Left lobe of liver (tissue), 2 donors: ENCODE measurements at regions not wholly inside any gene's neighbourhood (a gene's known extent, or its start where the extent isn't known, plus 50 kb on each side); places are given as distances from the start of the nearest gene placed in this dataset.
"Not testable (repeated sequence)": the region's sequence is repeated elsewhere in the genome, so short reads cannot be mapped to it uniquely, and the experiment has no call there.

ENCODE experiments used
- ATAC-seq: fragments of 200-7000 bp; cut with Tn5 transposase; one replicate; pipeline ENCODE4 v1.9.1; 2020; ENCODE audit warnings: mild to moderate bottlenecking, moderate library complexity
- DNase-seq: peaks from one replicate; pipeline ENCODE4 v3.0.0-alpha.2; 2020; ENCODE audit warnings: low spot score
- donor health status: DM: no; HTN: no; CAD: no; lungs with moderate emphysema.
- donor health status: DM: no; HTN: yes; CAD: no.

DNA sequence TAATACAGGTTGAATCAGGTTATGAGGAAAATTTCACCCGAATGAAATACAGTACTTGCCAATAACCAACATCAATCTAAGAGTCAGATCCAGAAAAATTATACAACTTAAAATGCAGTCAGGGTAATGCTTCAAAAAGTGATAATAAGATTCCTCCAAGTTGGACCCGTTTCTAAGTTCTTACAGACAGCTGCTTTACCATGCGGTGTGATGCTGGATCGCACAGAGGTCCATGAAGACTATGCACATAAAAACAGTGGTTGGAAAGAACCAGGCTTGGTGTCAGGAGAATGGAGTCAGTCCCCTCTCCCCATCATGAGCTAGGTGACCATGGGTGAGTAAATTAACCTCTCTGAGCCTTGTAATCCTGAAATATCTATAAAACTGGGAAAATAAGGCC lies 261.3 kb downstream of the QDPR start:
- no peak for DNase-seq
- ATAC-seq = no peak

DNA sequence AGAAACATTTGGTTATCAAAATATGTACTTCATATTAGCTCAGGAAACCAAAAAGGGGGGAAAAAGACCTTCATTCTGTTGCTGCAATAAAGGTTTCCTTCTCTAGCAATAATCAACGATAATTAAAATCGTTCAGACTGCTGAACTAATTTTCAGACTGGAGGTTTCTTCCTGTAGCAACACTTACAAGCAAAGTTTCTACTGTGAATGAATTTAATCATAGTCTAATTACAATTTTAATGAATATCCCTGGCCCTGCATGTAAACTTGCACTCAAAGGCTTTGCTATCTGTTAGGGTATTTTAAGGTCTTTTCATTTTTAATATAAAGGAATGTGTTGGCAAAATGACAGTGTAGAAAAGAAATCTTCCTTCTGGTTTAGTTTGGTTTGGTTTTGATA lies 265.2 kb downstream of the QDPR start:
- ATAC-seq (no peak), DNase-seq (no peak)

DNA sequence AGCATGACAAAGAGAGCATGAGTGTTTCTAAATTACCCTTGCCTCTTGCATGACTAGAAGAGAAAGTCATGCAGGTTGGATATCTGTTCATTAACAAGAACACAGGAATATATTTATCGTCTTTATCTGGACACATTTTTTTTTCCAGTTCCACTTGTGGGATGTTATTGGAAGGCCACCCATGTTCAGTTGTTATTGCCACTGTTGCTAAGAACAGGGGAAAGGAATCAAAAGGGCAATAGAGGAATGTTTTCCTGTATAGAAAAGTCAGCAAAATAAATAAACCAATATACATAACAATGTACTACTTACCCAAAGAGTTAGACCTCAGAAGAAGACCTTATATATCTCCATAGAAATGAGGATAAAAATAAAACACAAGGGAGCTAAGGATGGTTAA lies 270.1 kb downstream of the QDPR start:
- DNase-seq (no peak), ATAC-seq (no peak)

DNA sequence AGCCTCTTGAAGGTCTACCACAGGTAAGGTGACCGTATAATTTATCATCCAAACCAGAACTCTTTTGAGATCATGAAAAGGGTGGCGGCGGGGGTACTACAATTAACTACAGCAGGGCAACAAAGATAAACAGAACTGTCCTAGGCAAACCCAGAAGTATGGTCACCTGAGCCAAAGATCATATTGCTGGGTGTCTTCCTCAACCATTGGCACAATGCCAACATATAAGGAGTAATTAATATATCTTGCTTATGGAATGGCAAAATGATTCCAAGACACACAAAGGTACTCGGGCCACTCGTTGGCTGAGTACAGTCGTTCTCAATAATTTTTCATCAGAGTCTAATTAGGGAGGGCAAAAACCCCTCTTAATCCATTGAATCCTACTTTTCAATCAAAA lies 273.3 kb downstream of the QDPR start:
- DNase-seq = no peak
- no peak for ATAC-seq

DNA sequence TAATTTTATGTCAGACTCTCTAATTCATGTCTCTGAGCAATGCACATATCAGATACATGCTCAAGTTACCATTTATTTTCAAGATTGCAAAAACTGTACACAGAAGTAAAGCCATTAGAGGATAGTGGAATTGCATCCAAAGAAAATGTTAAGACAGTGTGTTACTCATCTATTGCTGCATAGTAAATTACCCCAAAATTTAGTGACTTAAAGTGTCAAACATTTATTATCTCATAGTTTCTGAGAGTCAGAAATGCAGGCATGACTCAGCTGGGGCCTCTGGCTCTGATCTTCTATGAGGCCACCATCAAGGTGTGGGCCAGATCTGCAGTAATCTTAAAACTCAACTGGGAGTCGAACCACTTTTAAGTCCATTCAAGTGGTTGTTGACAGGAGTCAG lies 275.2 kb downstream of the QDPR start:
- DNase-seq (no peak), ATAC-seq (no peak)

DNA sequence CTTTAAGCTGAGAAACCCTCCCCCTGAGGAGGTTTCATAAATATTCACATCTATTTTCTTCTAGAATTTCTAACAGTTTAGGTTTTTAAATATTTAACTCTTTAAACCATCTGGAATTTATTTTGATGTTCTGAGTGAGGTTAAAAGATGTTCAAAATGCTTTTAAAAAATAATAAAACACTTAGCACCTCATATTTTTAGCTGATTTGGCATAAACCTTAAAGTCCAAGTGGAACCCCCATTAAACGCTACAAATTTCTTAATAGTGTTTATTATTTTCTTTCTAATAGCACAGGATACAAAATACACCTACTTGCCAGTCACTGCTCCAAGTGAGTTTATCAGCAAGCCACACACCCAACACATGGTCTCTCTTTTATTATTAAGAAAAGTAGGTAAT lies 277.2 kb downstream of the QDPR start:
- DNase-seq (no peak), ATAC-seq (no peak)

DNA sequence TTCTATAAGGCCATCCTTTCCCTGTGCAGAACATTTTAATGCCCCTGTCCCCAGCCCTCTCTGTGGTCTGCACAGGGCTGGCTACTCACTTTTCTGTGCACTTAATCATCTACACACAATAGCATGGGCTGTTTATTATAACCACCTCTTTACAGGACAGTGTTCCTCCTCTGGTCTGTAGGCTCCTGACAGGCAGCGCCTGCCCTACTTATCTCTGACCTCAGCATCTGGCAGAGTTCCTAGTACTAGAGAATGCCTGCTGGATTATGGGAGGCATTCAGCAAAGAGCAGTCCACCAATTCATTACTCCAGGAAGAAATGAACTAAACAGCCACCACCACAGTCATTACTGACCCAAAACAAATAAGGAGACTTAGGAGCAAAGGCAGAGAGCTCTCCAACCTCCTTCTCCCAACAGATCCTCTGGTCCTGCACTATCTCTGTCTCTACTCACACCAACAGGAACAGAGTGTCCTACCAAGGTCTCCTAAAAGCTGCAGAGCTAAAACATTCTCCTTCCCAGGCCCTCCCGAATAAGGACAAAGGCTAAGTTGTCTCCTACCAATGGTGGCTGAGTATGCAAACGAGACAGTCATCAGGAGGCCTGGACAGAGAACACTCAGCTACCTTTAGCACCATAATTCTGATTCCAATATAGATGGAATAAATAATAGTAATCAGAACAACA lies 279.2 kb downstream of the QDPR start:
- ATAC-seq (peak; percentile 93), DNase-seq (no peak)

DNA sequence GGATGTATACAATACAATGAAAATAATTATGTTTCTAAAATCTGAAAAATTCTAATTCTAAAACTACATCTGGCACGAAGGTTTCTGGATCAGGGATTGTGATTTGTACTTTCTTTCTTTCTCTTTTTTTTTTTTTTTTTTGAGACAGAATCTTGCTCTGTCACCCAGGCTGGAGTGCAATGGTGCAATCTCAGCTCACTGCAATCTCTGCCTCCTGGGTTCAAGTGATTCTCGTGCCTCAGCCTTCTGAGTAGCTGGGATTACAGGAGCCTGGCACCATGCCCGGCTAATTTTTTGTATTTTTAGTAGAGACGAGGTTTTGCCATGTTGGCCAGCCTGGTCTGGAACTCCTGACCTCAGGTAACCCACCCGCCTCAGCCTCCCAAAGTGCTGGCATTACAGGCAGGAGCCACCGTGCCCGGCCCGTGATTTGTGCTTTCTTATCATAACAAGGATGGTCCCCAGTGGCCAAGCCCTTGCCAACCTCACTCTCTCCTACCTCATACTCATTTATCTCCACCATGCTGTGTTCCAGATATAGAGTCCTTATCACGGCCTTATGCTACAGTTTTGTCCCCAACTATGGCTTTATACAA lies 279.9 kb downstream of the QDPR start:
- ATAC-seq, DNase-seq: not testable (repeated sequence)

DNA sequence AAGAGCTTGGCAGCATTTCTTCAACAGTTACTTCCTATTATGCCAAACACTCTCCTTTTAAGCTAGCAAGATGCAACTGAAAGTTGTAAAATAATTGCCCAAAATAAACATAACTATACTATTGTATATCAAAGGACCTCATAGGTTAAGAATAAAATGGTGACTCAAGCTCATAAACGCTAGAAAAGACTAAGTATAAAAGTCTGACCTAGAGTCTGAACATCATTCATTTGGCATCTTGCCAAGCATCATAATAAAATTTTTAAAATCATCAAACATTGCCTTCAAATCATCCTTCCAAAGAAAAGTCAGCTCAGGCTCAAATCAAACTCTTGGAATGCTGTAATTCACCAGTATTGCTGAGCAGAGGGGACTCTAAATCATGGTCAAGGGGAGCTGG lies 281.2 kb downstream of the QDPR start:
- ATAC-seq (no peak), DNase-seq (no peak)

DNA sequence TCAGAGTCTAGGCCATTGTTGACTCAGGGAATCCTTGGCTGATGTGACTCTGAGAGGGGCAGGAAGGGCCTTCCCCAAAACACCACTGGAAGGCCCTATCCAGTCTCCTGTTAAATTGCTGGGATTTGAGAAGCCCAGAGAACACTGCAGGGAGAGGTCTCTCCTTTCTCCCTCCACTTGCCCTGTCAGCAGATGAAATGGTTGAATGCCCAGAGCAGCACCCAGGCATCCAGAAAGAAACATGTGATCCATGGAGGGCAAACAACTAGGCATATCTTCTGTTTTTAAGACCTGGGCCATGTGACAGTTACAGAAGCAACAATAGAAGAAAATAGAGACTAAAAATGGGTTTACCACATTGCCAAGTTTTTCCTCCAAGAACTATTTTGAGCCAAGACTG lies 291.1 kb downstream of the QDPR start:
- DNase-seq (no peak), ATAC-seq (no peak)

DNA sequence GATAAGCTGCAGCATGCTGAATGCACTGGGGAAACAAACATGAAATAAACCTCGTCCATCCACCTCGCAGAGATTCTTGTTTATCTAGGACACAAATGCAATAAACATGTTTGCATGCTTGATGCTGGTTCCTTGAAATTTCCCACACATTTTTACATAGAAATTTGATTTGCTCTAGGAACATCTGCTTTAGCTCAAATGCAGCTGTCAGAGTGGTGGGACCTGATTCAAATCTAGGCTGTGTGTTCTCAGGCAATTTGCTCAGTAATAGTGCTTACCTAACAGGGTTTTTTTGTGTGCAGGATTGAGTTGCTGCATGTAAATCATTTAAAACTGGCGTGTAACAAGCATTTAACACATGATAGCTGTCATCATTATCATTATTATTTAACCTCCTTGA lies 293.1 kb downstream of the QDPR start:
- ATAC-seq (no peak), DNase-seq (no peak)

DNA sequence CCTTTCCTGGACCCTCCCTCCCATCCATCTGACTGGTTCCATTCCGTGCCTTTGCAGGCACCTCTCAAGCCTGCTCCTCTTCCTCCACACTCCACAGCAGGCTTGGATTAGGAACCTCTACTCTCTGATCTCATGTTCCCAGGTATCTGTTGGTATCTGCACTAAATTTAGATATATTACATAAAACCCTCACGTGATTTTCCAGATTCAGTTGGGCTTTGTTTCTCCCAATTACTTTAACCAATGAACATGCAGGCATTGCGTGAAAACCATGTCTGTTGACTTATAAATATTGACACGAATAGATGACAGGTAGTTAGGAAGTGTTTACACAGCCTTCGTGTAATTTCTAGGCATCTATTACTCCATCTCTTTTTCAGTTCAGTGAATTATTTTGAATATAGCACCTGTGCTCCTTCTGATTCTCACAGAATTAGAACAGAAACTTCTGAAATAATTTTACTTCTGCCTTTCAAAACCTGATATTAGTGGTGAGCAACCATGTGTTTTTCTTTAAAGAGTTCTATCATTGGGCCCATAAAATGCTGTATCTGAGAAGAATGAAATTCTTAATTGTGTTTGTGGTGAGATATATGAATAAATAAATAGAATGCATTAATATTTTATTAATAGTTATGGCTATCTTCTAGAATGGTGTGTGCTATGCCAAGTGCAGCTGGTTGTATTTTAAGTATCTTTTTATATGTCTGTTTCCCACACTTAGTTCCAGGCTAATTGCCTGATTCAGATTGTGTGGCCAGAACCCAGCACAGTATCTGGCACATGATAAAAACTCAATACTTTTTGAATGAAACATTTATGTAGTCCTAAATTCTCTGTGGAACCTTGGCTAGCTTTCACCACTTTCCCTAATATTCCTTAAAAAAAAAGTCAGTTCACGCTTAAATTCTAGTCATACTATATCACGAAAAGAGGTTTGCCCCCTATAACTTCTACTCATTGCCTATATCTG lies 304.8 kb downstream of the QDPR start:
- DNase-seq (no peak), ATAC-seq (peak; percentile 80)

DNA sequence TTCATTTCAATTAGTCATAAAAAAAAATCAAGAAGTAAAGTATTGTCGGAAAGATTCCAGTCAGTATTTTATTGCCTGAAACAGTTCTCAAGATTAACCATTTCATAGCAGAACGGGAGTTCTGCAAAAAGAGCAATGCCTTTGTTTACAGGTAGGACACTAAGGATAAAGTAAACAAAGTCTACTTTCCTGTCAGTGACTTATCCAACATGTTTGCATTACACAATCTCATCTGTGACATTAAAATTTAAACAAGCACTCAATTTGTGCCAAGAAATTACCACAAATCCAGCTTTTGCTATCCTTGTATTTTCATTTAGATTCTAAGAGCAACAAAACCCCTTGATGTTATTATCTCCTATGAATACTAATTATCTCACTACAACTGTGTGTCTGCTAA lies 306.5 kb upstream of the LDB2 start:
- DNase-seq (no peak), ATAC-seq (peak; percentile 61)

DNA sequence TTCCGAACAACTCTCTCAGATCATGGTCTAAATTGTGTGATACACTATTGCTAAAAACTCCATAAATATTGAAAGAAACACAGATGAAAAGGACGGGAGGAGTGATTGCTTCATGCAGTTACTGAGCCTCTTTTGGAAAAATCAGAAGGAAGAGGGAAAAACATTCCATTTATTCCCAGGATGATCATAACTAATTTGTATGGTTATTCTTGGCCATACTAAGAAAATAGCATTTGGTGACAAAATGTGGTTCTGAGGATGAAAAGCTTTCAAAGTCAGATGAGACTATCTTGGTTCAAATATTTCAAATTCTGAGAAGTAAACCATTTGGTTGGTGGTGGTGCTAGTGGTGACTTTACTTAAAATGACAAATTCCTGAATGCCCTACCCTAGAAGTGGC lies 305.4 kb upstream of the LDB2 start:
- DNase-seq = no peak
- ATAC-seq = no peak

DNA sequence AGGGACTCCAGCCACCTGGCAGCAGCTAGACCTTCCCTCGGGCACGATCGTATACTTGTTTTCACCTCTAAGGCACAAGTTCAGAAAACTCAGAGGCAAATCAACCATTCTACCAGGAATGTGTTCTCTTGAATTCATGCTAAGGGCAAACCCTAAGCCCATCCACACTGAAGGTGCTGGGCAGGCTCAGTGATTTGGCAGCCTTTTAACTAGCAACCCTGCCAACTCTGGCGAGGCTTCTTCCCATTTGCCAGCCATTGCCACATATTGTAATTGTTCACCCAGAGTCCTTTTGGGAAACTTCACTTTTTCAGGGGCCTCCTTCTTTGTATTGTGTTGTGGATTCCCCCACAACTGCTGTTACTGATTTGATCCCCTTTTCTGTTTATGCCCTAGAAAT lies 298.6 kb upstream of the LDB2 start:
- peak; percentile 95 for ATAC-seq
- DNase-seq = peak; percentile 52

DNA sequence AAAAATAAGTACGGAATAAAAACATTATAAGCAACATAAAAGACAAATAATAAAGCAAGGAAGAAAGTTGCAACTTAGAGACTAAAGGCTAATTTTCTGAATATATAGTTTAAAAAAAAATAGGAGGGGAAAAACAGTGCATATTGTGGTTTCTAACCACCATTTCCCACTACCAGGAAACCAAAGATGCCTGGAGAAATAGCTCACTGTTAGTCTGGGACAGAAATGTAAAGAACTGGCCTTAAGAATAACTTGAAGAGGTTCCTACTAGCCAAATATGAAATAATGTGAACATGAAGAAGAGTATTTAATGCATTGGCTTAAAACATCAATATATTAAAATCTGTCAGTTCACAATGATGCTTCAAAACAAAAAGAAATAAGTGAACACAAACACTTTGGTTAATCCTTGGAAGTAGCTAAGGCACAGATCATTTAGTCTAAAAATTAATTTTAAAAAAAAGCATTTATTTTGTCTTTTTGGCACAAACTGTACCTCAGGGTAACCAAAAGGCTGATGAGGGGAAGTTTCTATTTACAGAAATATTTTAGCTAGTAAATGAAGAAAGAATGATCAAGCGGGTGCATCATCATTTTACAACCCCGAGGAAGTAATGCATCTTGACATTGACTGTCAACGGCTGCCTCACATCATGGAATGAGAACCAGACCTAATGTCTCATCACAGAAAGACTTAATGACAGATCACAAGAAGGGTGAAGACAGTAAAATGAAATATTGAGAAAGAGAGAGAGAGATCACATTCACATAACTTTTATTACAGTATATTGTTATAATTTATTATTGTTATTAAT lies 297.2 kb upstream of the LDB2 start:
- no peak for ATAC-seq
- DNase-seq = no peak

DNA sequence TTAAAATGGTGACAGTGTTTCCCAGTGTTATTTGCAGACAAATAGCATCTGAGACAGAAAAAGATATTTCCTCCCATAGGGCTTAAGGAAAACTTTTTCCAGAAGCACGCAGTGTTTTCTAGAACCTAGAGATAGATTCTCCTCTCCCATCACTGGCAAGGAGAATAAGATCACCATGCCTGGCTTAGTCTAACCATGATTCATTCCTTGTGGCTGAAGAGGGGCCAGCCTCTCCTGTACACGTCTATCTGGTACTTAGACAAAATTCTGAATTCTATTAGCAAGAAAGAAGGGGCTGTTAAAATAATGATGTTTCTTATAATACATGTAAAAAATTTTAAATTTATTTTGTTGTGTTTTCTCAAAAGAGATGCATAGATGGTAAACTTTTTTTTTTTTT lies 296.1 kb upstream of the LDB2 start:
- ATAC-seq = no peak
- no peak for DNase-seq

DNA sequence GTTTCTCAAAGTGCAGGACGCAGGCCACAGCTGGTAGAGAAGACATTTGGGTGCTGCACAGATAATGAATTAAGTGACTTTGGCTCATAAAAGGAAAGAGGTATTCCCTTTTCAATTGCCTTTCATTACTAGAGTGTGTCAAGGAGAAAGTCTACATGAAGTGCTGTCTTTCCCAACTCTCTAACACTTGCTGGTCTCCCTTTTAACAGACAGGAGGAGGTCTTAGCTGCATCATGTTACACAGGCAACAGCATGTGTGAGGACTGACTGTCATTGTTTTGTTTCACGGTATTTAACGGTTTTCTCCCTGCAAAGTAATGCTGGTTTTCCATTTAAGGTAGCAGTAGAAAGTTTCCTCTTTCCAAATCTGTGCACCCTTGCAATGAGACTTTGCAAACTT lies 291.3 kb upstream of the LDB2 start:
- ATAC-seq (no peak), DNase-seq (no peak)

DNA sequence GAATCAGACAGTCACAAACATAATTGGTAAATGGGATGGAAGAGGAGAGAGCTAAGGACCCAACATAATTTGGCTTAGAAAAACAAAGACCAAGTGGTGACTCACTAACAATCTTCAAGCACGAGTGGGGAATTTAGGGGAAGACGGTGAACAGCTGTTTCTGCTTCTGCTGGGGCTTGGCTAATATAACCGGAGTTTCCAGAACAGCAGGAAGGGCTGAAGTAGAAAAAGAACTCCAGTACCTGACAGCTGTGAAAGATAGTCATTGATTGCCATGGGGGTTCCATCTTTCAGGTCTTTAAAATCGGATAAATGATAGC lies 290.9 kb upstream of the LDB2 start:
- DNase-seq (no peak), ATAC-seq (no peak)

DNA sequence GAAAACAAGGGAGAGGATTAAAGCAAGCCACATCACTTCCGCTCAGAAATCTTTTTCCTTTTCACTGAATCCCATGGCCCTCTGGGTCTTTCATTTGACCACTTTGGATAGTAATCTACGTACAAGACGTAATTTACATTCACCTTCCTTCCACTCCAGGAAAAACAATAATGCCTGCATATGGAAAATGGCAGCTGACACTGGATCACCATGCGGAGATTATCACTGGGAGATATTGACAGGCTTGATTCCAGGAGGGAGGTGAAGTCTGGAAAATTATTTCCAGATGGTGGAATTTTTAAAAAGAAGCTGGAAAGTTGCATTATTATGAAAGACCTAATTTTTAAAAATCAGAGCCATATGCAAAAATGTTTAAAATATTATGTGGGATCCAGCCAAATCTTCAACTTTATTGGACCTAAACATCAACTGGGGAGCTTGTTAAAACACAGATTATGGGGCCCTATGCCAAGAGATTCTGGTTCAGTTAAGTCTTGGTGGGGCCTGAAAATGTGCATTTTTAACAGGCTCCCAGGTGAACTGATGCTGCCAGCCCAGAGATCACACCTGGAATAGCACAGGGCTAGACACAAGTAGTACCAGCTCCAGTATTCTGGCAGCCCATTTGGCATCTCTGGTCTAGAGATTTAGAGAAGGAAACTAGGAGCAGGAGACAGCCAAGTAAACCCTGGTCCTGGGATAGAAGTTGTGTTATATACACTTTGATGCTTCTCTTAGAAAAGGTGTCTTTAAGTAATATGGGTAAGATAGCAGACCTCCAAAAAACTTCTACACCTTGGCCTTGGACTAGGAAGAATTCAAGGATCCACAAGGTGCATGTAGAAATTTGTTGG lies 290.3 kb upstream of the LDB2 start:
- DNase-seq (no peak), ATAC-seq (no peak)
